ENCODE measurements at regions not wholly inside any gene's neighbourhood (a gene's known extent, or its start where the extent isn't known, plus 50 kb on each side); places are given as distances from the start of the nearest gene placed in this dataset.

DNA sequence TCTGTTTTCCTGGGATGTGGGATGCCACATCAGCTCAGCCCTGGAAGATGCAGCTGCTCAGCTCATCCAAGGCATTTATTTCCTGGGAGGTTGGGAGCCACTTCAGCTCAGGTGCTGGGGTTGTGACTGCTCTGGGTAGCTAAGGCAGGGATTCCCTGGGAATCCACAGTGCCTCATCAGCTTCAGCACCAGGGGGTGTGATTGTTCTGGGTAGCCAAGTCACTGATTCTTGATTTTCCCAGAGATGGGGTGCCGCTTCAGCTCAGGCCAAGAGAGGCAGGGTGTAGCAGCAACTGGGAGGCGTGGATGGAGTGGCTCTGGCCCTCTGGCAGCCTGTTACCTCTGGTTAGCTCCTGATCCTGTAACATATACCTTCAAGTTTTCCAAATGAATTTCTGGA lies 81.3 kb upstream of the PRMT8 start:
- H3K4me1 ChIP-seq, result no peaks in the 10 kb centered on the region
- no peak for DNase-seq
- no peaks in the 10 kb centered on the region for H3K36me3 ChIP-seq (ENCODE audit: control insufficient read depth, insufficient read depth, low read length)
- POLR2A ChIA-PET, result no interaction called here
- Mint-ChIP-seq H3K36me3 (ENCODE audit: insufficient read depth, unreplicated experiment) (no peaks in the 10 kb centered on the region), H3K27me3 (ENCODE audit: insufficient read depth, unreplicated experiment) (peaks cover 8% of the 10 kb centered on the region), H3K4me1 (ENCODE audit: low read depth, unreplicated experiment) (no peaks in the 10 kb centered on the region), H3K27ac (ENCODE audit: unreplicated experiment) (no peak overlapping the region), H3K4me3 (ENCODE audit: unreplicated experiment) (no peak overlapping the region), H3K9me3 (ENCODE audit: unreplicated experiment) (peaks cover 40% of the 10 kb centered on the region)
- TF ChIP-seq, protein P1, sequence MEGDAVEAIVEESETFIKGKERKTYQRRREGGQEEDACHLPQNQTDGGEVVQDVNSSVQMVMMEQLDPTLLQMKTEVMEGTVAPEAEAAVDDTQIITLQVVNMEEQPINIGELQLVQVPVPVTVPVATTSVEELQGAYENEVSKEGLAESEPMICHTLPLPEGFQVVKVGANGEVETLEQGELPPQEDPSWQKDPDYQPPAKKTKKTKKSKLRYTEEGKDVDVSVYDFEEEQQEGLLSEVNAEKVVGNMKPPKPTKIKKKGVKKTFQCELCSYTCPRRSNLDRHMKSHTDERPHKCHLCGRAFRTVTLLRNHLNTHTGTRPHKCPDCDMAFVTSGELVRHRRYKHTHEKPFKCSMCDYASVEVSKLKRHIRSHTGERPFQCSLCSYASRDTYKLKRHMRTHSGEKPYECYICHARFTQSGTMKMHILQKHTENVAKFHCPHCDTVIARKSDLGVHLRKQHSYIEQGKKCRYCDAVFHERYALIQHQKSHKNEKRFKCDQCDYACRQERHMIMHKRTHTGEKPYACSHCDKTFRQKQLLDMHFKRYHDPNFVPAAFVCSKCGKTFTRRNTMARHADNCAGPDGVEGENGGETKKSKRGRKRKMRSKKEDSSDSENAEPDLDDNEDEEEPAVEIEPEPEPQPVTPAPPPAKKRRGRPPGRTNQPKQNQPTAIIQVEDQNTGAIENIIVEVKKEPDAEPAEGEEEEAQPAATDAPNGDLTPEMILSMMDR (IDR thresholded peaks at IDR 0.05; ENCODE audit: insufficient read depth in 1 of 2, low read depth in 1 of 2, low read length in 1 of 2, severe bottlenecking in 1 of 2, unreplicated experiment in 1 of 2), result no peak
- BruUV-seq (replicated peaks), result no TSS peak
- H3K4me3 ChIP-seq (ENCODE audit: low read depth, low read length), result no peak overlapping the region
- intact Hi-C loops (cut with micrococcal nuclease; ENCODE audit: unreplicated experiment), result no loop called here
- CTCF ChIA-PET, result interaction anchor here (0.6 kb wide), 1 partner anchor 365 kb away, joined by 5 read pairs; no protein-coding TSS in a partner anchor
- H3K9me3 ChIP-seq, result peaks cover 27% of the 10 kb centered on the region
- no peaks in the 10 kb centered on the region for H3K27me3 ChIP-seq (replicated peaks; ENCODE audit: control insufficient read depth, insufficient read depth, low read length)

DNA sequence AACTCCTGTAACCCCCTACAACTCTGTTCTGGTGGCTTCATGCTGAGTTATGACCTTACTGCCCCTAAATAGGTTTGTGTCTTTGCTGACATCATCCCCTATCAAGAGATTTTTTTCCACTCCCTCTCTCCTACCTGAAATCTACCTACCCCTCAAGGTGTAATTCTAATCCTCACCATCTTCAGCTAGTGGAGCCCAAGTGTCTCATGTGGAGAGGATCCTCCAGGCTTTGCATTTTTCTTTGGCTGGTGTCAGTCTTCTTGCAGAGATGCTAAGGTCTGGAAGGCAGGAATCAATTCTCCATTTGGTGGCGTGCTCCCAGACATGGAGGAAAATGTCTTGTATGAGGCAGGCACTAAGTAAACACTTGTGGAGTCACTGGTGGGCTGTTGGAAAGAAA lies 74.8 kb upstream of the PRMT8 start:
- H3K4me1 ChIP-seq, result no peaks in the 10 kb centered on the region
- no peak overlapping the region for H3K27ac Mint-ChIP-seq (ENCODE audit: unreplicated experiment)
- H3K27me3 ChIP-seq (replicated peaks; ENCODE audit: control insufficient read depth, insufficient read depth, low read length), result no peaks in the 10 kb centered on the region
- H3K27me3 Mint-ChIP-seq (ENCODE audit: insufficient read depth, unreplicated experiment), result peaks cover 27% of the 10 kb centered on the region
- no peak for DNase-seq
- no peak overlapping the region for H3K4me3 Mint-ChIP-seq (ENCODE audit: unreplicated experiment)
- intact Hi-C loops (cut with micrococcal nuclease; ENCODE audit: unreplicated experiment), result no loop called here
- H3K36me3 Mint-ChIP-seq (ENCODE audit: insufficient read depth, unreplicated experiment), result no peaks in the 10 kb centered on the region
- no peaks in the 10 kb centered on the region for H3K9me3 Mint-ChIP-seq (ENCODE audit: unreplicated experiment)
- H3K4me3 ChIP-seq (ENCODE audit: low read depth, low read length), result no peak overlapping the region
- no peaks in the 10 kb centered on the region for H3K36me3 ChIP-seq (ENCODE audit: control insufficient read depth, insufficient read depth, low read length)
- POLR2A ChIA-PET, result no interaction called here
- H3K9me3 ChIP-seq, result no peaks in the 10 kb centered on the region
- no peaks in the 10 kb centered on the region for H3K4me1 Mint-ChIP-seq (ENCODE audit: low read depth, unreplicated experiment)
- TF ChIP-seq, protein P1 (IDR thresholded peaks at IDR 0.05; ENCODE audit: insufficient read depth in 1 of 2, low read depth in 1 of 2, low read length in 1 of 2, severe bottlenecking in 1 of 2, unreplicated experiment in 1 of 2), result peak in 1 of 2 experiments; percentile 1
- BruUV-seq (replicated peaks), result no TSS peak
- CTCF ChIA-PET, result no interaction called here

DNA sequence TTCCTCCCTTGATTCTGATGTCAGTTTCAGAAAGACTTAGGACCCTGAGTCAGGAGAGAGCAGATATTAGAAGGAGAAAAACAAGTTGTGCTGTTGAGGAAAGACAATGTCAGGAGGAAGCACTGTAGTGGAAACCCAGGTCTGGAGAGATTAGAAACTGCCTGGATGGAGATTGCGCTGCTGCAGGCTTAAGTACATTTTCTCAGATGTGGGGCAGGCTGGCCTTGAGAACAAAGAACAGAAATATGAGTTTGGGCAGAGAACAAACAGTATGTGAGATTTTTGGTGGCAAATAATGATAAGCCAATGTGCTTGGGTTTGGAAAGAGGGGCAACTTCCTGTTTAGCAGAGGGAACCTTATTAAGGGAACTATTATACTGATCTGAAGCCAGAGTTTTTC lies 74.3 kb upstream of the PRMT8 start:
- Mint-ChIP-seq H3K9me3 (ENCODE audit: unreplicated experiment) (no peaks in the 10 kb centered on the region), H3K36me3 (ENCODE audit: insufficient read depth, unreplicated experiment) (no peaks in the 10 kb centered on the region), H3K4me1 (ENCODE audit: low read depth, unreplicated experiment) (no peaks in the 10 kb centered on the region), H3K27ac (ENCODE audit: unreplicated experiment) (no peak overlapping the region), H3K4me3 (ENCODE audit: unreplicated experiment) (no peak overlapping the region), H3K27me3 (ENCODE audit: insufficient read depth, unreplicated experiment) (peaks cover 26% of the 10 kb centered on the region)
- H3K9me3 ChIP-seq, result no peaks in the 10 kb centered on the region
- intact Hi-C loops (cut with micrococcal nuclease; ENCODE audit: unreplicated experiment), result no loop called here
- no TSS peak for BruUV-seq (replicated peaks)
- no peak for DNase-seq
- no peak overlapping the region for H3K4me3 ChIP-seq (ENCODE audit: low read depth, low read length)
- no peaks in the 10 kb centered on the region for H3K4me1 ChIP-seq
- ChIA-PET POLR2A (no interaction called here), CTCF (no interaction called here)
- TF ChIP-seq, protein P1 (IDR thresholded peaks at IDR 0.05; ENCODE audit: insufficient read depth in 1 of 2, low read depth in 1 of 2, low read length in 1 of 2, severe bottlenecking in 1 of 2, unreplicated experiment in 1 of 2), result no peak
- no peaks in the 10 kb centered on the region for H3K27me3 ChIP-seq (replicated peaks; ENCODE audit: control insufficient read depth, insufficient read depth, low read length)
- H3K36me3 ChIP-seq (ENCODE audit: control insufficient read depth, insufficient read depth, low read length), result no peaks in the 10 kb centered on the region

All from Caco-2 (cell line).